MCF 10A (cell line): ENCODE measurements at regions not wholly inside any gene's neighbourhood (a gene's known extent, or its start where the extent isn't known, plus 50 kb on each side); places are given as distances from the start of the nearest gene placed in this dataset.

Experiments used
- BruUV-seq: library from RNA; stranded (reverse); fragments of 400-500 nt; replicated peaks from 2 replicates; lab custom pipeline; 2021; lab: Mats Ljungman, UMichigan
- CTCF ChIA-PET: fragments of 300-600 bp; sonication (Branson Sonifier 250); formaldehyde crosslinking; extraction: SDS; loops from one replicate; lab custom pipeline; 2021; ENCODE audit warnings: antibody characterized with exemption, inconsistent platforms; lab: Yijun Ruan, JAX
- POLR2A ChIA-PET: fragments of 300-600, 350-650 bp; sonication (Branson Sonifier 250); formaldehyde crosslinking; extraction: SDS; loops from one replicate; lab custom pipeline; 2020; ENCODE audit warnings: antibody characterized with exemption, inconsistent platforms; lab: Yijun Ruan, JAX
- DNase-seq: peaks from one replicate; pipeline ENCODE4 v3.0.0-alpha.2; 2018; ENCODE audit not compliant: unreplicated experiment
- H3K27ac Mint-ChIP-seq: one replicate; pipeline ENCODE4 v1.8.0; 2022; ENCODE audit warnings: mild to moderate bottlenecking, low read depth, mixed read lengths; ENCODE audit not compliant: unreplicated experiment
- H3K27me3 Mint-ChIP-seq: one replicate; pipeline ENCODE4 v1.8.0; 2022; ENCODE audit warnings: mixed read lengths; ENCODE audit not compliant: insufficient read depth, unreplicated experiment
- H3K36me3 Mint-ChIP-seq: one replicate; pipeline ENCODE4 v1.8.0; 2022; ENCODE audit warnings: mild to moderate bottlenecking, moderate library complexity, mixed read lengths; ENCODE audit not compliant: insufficient read depth, unreplicated experiment
- H3K4me1 Mint-ChIP-seq: one replicate; pipeline ENCODE4 v1.8.0; 2022; ENCODE audit warnings: mixed read lengths; ENCODE audit not compliant: insufficient read depth, unreplicated experiment
- H3K4me3 Mint-ChIP-seq: one replicate; pipeline ENCODE4 v1.8.0; 2022; ENCODE audit warnings: mild to moderate bottlenecking, moderate library complexity, mixed read lengths; ENCODE audit not compliant: unreplicated experiment
- H3K9me3 Mint-ChIP-seq: one replicate; pipeline ENCODE4 v1.8.0; 2022; ENCODE audit warnings: mixed read lengths; ENCODE audit not compliant: unreplicated experiment
- CTCF ChIP-seq: fragments of 200-600 bp; IDR thresholded peaks from one replicate; pipeline ENCODE4 v1.8.0; 2022; ENCODE audit warnings: antibody characterized with exemption, mild to moderate bottlenecking; ENCODE audit not compliant: unreplicated experiment
- intact Hi-C: fragments of 100-400 bp; cut with micrococcal nuclease; formaldehyde crosslinking; loops from 2 replicates; pipeline ENCODE4 v1.14.1; 2022

- no peak overlapping the region for H3K27ac Mint-ChIP-seq
- H3K4me3 Mint-ChIP-seq: no peak overlapping the region
- H3K4me1 Mint-ChIP-seq: peaks cover 8% of the 10 kb centered on the region
- H3K36me3 Mint-ChIP-seq: peaks cover 5% of the 10 kb centered on the region
- no TSS peak for BruUV-seq
- POLR2A ChIA-PET: no interaction called here
- DNase-seq: no peak
- no peaks in the 10 kb centered on the region for H3K27me3 Mint-ChIP-seq
- peaks cover 7% of the 10 kb centered on the region for H3K9me3 Mint-ChIP-seq
- TF ChIP-seq CTCF: no peak
- intact Hi-C loops: no loop called here
- CTCF ChIA-PET: interaction anchor here (0.6 to 1.1 kb wide), 2 partner anchors 9 to 295 kb away, joined by 3 to 6 read pairs; no protein-coding TSS in a partner anchor
These were observed 78.5 kb upstream of the TMEM178A start for GRCh38 chr2:39587168-39587567.

DNA sequence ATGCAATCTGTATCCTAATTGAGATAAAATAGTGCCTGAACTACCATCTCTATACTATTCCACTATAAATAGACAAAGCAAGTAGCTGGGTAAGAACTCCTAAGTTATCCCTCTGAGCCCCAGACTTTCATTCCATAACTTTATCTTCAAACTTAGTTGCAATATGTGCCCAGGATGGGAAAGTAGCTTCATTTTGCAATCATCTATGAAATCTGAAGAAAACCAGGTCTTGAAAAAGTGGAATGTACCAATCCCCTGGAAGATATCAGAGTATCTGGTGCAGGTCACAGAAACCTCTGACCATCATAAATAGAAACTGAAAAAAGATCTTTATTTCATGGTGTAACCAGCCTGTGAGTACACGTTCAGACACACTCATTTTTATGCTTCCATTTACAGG, 78.1 kb upstream of the TMEM178A start:
- Mint-ChIP-seq H3K4me1 (peaks cover 8% of the 10 kb centered on the region), H3K36me3 (peaks cover 5% of the 10 kb centered on the region), H3K27ac (no peak overlapping the region), H3K27me3 (no peaks in the 10 kb centered on the region), H3K9me3 (peaks cover 7% of the 10 kb centered on the region), H3K4me3 (no peak overlapping the region)
- BruUV-seq: no TSS peak
- ChIA-PET CTCF (interaction anchor here (0.6 kb wide), 2 partner anchors 19 to 295 kb away, joined by 3 read pairs; no protein-coding TSS in a partner anchor), POLR2A (no interaction called here)
- intact Hi-C loops: no loop called here
- DNase-seq: no peak
- TF ChIP-seq CTCF: no peak

- Mint-ChIP-seq H3K4me1 (peaks cover 9% of the 10 kb centered on the region), H3K27me3 (no peaks in the 10 kb centered on the region), H3K9me3 (no peaks in the 10 kb centered on the region), H3K27ac (peak overlapping the region; percentile 63), H3K4me3 (no peak overlapping the region), H3K36me3 (peaks cover 5% of the 10 kb centered on the region)
- BruUV-seq: no TSS peak
- POLR2A ChIA-PET: no interaction called here
- intact Hi-C loops: loop anchor here (1.0 to 5.0 kb wide), 2 partner anchors 81 to 104 kb away; no protein-coding TSS in a partner anchor
- TF ChIP-seq CTCF: peak; percentile 36
- peak; percentile 74 for DNase-seq
- CTCF ChIA-PET: interaction anchor here (0.5 to 3.4 kb wide), 32 partner anchors 8 to 620 kb away, joined by 3 to 44 read pairs (median 4); no protein-coding TSS in a partner anchor
These were observed 72.0 kb upstream of the TMEM178A start for GRCh38 chr2:39593439-39594393.

GRCh38 chr2:39595116-39595515, 70.6 kb upstream of the TMEM178A start:
- Mint-ChIP-seq H3K36me3 (peaks cover 5% of the 10 kb centered on the region), H3K9me3 (no peaks in the 10 kb centered on the region), H3K4me3 (no peak overlapping the region), H3K27me3 (no peaks in the 10 kb centered on the region), H3K4me1 (peaks cover 9% of the 10 kb centered on the region), H3K27ac (no peak overlapping the region)
- ChIA-PET POLR2A (no interaction called here), CTCF (interaction anchor here (0.5 to 3.4 kb wide), 5 partner anchors 8 to 198 kb away, joined by 3 to 44 read pairs (median 3); no protein-coding TSS in a partner anchor)
- TF ChIP-seq CTCF: no peak
- DNase-seq: no peak
- intact Hi-C loops: no loop called here
- BruUV-seq: no TSS peak
